ENCODE measurements at regions not wholly inside any gene's neighbourhood (a gene's known extent, or its start where the extent isn't known, plus 50 kb on each side); places are given as distances from the start of the nearest gene placed in this dataset.
"Not testable (repeated sequence)": the region's sequence is repeated elsewhere in the genome, so short reads cannot be mapped to it uniquely, and the experiment has no call there.

DNA sequence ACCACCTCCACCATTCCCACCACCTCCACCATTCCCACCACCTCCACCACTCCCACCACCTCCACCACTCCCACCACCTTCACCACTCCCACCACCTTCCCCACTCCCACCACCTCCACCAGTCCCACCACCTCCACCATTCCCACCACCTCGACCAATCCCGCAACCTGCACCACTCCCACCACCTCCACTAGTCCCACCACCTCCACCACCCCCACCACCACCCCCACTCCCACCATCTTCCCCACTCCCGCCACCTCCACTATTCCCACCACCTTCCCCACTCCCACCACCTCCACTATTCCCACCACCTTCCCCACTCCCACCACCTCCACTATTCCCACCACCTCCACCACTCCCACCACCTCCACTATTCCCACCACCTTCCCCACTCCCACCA is 94.3 kb upstream of the PAX2 start:
- TF ChIP-seq EZH2 (IDR thresholded peaks at IDR 0.05; ENCODE audit: borderline replicate concordance, low read depth, low read length, severe bottlenecking); JUN (IDR thresholded peaks at IDR 0.05; ENCODE audit: borderline replicate concordance, insufficient read depth, insufficient read length, low read depth); POLR2A (IDR thresholded peaks at IDR 0.05; ENCODE audit: low read depth, low read length); POLR2AphosphoS5 (IDR thresholded peaks at IDR 0.05; ENCODE audit: insufficient read depth, low read depth, low read length); MYC (IDR thresholded peaks at IDR 0.05; ENCODE audit: low read depth, low read length); FOS (IDR thresholded peaks at IDR 0.05; ENCODE audit: borderline replicate concordance, insufficient read depth, low read length): not testable (repeated sequence)
- TF ChIP-seq, protein P1, sequence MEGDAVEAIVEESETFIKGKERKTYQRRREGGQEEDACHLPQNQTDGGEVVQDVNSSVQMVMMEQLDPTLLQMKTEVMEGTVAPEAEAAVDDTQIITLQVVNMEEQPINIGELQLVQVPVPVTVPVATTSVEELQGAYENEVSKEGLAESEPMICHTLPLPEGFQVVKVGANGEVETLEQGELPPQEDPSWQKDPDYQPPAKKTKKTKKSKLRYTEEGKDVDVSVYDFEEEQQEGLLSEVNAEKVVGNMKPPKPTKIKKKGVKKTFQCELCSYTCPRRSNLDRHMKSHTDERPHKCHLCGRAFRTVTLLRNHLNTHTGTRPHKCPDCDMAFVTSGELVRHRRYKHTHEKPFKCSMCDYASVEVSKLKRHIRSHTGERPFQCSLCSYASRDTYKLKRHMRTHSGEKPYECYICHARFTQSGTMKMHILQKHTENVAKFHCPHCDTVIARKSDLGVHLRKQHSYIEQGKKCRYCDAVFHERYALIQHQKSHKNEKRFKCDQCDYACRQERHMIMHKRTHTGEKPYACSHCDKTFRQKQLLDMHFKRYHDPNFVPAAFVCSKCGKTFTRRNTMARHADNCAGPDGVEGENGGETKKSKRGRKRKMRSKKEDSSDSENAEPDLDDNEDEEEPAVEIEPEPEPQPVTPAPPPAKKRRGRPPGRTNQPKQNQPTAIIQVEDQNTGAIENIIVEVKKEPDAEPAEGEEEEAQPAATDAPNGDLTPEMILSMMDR (IDR thresholded peaks at IDR 0.05; ENCODE audit: extremely low read depth in 1 of 2, insufficient read depth in 1 of 2, low read depth in 1 of 2, low read length in 2 of 2), result not testable (repeated sequence)
- TF ChIP-seq, protein P2, sequence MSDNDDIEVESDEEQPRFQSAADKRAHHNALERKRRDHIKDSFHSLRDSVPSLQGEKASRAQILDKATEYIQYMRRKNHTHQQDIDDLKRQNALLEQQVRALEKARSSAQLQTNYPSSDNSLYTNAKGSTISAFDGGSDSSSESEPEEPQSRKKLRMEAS (IDR thresholded peaks at IDR 0.05; ENCODE audit: insufficient read depth, insufficient read length), result not testable (repeated sequence)

All from endothelial cell of umbilical vein (primary cell).